Endodermal cell (in vitro differentiated cells): ENCODE measurements at regions not wholly inside any gene's neighbourhood (a gene's known extent, or its start where the extent isn't known, plus 50 kb on each side); places are given as distances from the start of the nearest gene placed in this dataset.

Source experiments
- DNase-seq: peaks from one replicate; pipeline ENCODE4 v3.0.0-alpha.2; 2017
- H3K27ac ChIP-seq: 2 replicates; pipeline ENCODE4 v1.5.1; 2013; ENCODE audit warnings: mild to moderate bottlenecking, low read depth, low read length, moderate library complexity
- H3K27me3 ChIP-seq: 2 replicates; pipeline ENCODE4 v1.6.1; 2013; ENCODE audit warnings: mild to moderate bottlenecking, low read length, moderate library complexity; ENCODE audit not compliant: insufficient read depth, control insufficient read depth, poor library complexity, severe bottlenecking
- H3K36me3 ChIP-seq: 2 replicates; pipeline ENCODE4 v1.7.0; 2013; ENCODE audit warnings: mild to moderate bottlenecking, low read length, moderate library complexity; ENCODE audit not compliant: control insufficient read depth, insufficient read depth
- H3K4me1 ChIP-seq: one replicate; pipeline ENCODE4 v1.7.0; 2013; ENCODE audit warnings: low read length; ENCODE audit not compliant: control insufficient read depth, insufficient read depth
- H3K4me3 ChIP-seq: 2 replicates; pipeline ENCODE4 v1.5.1; 2013; ENCODE audit warnings: mild to moderate bottlenecking, low read length, moderate library complexity
- H3K9ac ChIP-seq: 2 replicates; pipeline ENCODE4 v1.6.1; 2013; ENCODE audit warnings: mild to moderate bottlenecking, low read length, moderate library complexity; ENCODE audit not compliant: poor library complexity, severe bottlenecking; ENCODE audit errors: extremely low read depth
- H3K9me3 ChIP-seq: 2 replicates; pipeline ENCODE4 v1.6.1; 2013; ENCODE audit warnings: mild to moderate bottlenecking, low read length, moderate library complexity; ENCODE audit not compliant: control insufficient read depth
- H3K27ac Mint-ChIP-seq: 2 replicates; pipeline ENCODE4 v1.8.0; 2020; ENCODE audit warnings: mixed read lengths
- H3K27me3 Mint-ChIP-seq: 2 replicates; pipeline ENCODE4 v1.8.0; 2021; ENCODE audit warnings: mild to moderate bottlenecking, mixed read lengths; ENCODE audit not compliant: insufficient read depth
- H3K36me3 Mint-ChIP-seq: 2 replicates; pipeline ENCODE4 v1.8.0; 2020; ENCODE audit warnings: low read depth, mixed read lengths
- H3K4me1 Mint-ChIP-seq: 2 replicates; pipeline ENCODE4 v1.8.0; 2020; ENCODE audit warnings: mixed read lengths
- H3K4me3 Mint-ChIP-seq: 2 replicates; pipeline ENCODE4 v1.8.0; 2020; ENCODE audit warnings: mild to moderate bottlenecking, moderate library complexity, mixed read lengths
- H3K9me3 Mint-ChIP-seq: 2 replicates; pipeline ENCODE4 v1.8.0; 2020; ENCODE audit warnings: mild to moderate bottlenecking, mixed read lengths
- CTCF ChIP-seq: fragments of 200-600 bp; sonication (generic); conservative IDR thresholded peaks from 2 replicates; pipeline ENCODE4 v1.5.0; 2021; ENCODE audit warnings: antibody characterized with exemption, mild to moderate bottlenecking
- WGBS, 2 experiments: methylation state at CpG; one replicate each; pipeline versions ENCODE4 v1.1.5 to v1.1.7; 2013; ENCODE audit warnings: missing lambda C conversion rate in 2 of 2, mixed read lengths in 1 of 2; ENCODE audit not compliant: insufficient coverage in 1 of 2, insufficient read length in 1 of 2; 5-methylcytosine and 5-hydroxymethylcytosine counted together

DNA sequence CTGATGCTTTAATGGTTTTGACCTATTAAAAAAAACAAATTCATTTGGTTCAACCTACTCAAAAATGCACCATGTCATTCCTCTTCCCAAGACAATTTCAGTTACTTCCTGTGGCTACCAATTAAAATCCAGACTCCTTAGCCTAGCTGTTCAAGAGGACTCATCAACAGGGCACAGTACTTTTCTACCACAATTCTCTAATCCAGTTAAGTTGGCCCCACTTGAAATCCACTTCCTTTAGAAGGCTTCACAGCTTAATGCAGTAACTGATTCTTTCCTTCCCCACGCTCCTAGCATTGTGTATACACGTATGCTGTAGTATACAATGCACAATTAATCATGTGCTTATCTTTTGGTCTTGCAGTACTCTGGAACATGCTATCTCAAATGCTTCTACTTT, 129.8 kb downstream of the UGT8 start:
- DNase-seq, result no peak
- Mint-ChIP-seq H3K9me3 (no peaks in the 10 kb centered on the region), H3K4me1 (peaks cover 18% of the 10 kb centered on the region), H3K36me3 (no peaks in the 10 kb centered on the region), H3K4me3 (no peak overlapping the region), H3K27me3 (no peaks in the 10 kb centered on the region), H3K27ac (no peak overlapping the region)
- Histone ChIP-seq H3K27ac (no peak overlapping the region), H3K9ac (no peak overlapping the region), H3K4me1 (peaks cover 11% of the 10 kb centered on the region), H3K4me3 (no peak overlapping the region), H3K36me3 (no peaks in the 10 kb centered on the region), H3K27me3 (no peaks in the 10 kb centered on the region), H3K9me3 (no peaks in the 10 kb centered on the region)
- 44 to 47% methylated on average over 2 of the region's 2 CpGs for WGBS, 2 experiments
- no peak for TF ChIP-seq CTCF

DNA sequence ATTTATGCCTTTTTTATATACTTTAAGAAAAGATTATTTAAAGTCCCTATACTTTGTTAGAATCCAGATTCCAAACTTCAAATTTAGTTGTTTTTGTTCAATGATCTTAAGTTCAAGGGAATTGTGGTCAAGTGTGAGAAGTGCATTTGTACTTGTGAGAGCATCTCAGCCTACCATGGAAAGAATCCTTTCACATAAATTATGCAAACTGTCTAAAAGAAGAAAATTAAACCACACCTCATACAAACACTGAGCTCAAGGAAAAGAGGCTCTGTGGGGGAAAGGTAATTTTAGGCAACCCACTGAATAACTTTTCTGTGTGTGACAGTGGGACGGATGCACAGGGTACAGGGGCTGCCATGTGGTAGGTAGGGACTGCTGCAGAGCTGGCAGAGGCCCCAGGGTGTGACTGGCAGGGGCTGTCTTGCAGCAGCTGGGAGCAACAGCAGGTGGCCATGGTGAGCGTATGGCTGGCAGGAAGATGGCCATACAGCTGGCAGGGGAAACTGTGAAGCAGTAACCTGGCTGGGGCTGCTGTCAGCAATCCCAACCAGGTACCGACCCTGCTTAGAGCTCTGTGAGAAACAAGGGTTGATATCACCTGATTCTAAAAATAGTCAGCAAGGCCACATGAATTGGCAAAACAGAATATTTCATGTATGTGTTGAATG, 130.6 kb downstream of the UGT8 start:
- Histone ChIP-seq H3K4me3 (no peak overlapping the region), H3K4me1 (peaks cover 11% of the 10 kb centered on the region), H3K9ac (no peak overlapping the region), H3K27ac (no peak overlapping the region), H3K27me3 (no peaks in the 10 kb centered on the region), H3K36me3 (no peaks in the 10 kb centered on the region), H3K9me3 (no peaks in the 10 kb centered on the region)
- Mint-ChIP-seq H3K27me3 (no peaks in the 10 kb centered on the region), H3K4me3 (no peak overlapping the region), H3K27ac (no peak overlapping the region), H3K4me1 (peaks cover 18% of the 10 kb centered on the region), H3K9me3 (no peaks in the 10 kb centered on the region), H3K36me3 (no peaks in the 10 kb centered on the region)
- DNase-seq, result peak; percentile 58
- WGBS, 2 experiments, result 89 to 90% methylated on average over 2 to 3 of the region's 3 CpGs
- no peak for TF ChIP-seq CTCF

GRCh38 chr4:114734594-114734993, 136.0 kb downstream of the UGT8 start:
- no peaks in the 10 kb centered on the region for H3K27me3 Mint-ChIP-seq
- H3K4me3 ChIP-seq, result no peak overlapping the region
- H3K27ac ChIP-seq, result no peak overlapping the region
- WGBS, 2 experiments, result 25 to 37% methylated on average over 1 of the region's 1 CpG
- no peaks in the 10 kb centered on the region for H3K36me3 ChIP-seq
- peak; percentile 66 for DNase-seq
- H3K4me3 Mint-ChIP-seq, result no peak overlapping the region
- H3K27me3 ChIP-seq, result no peaks in the 10 kb centered on the region
- H3K9ac ChIP-seq, result no peak overlapping the region
- H3K9me3 ChIP-seq, result no peaks in the 10 kb centered on the region
- peaks cover 12% of the 10 kb centered on the region for H3K4me1 Mint-ChIP-seq
- H3K9me3 Mint-ChIP-seq, result no peaks in the 10 kb centered on the region
- peak overlapping the region; percentile 45 for H3K27ac Mint-ChIP-seq
- H3K36me3 Mint-ChIP-seq, result no peaks in the 10 kb centered on the region
- TF ChIP-seq CTCF, result no peak
- H3K4me1 ChIP-seq, result no peaks in the 10 kb centered on the region
